HG03066 (cell line): ENCODE measurements at regions not wholly inside any gene's neighbourhood (a gene's known extent, or its start where the extent isn't known, plus 50 kb on each side); places are given as distances from the start of the nearest gene placed in this dataset.

Experiments
- ATAC-seq: cut with Tn5 transposase; IDR thresholded peaks from one replicate; pipeline ENCODE4 v1.9.1; 2021; ENCODE audit warnings: low read depth; ENCODE audit not compliant: unreplicated experiment

DNA sequence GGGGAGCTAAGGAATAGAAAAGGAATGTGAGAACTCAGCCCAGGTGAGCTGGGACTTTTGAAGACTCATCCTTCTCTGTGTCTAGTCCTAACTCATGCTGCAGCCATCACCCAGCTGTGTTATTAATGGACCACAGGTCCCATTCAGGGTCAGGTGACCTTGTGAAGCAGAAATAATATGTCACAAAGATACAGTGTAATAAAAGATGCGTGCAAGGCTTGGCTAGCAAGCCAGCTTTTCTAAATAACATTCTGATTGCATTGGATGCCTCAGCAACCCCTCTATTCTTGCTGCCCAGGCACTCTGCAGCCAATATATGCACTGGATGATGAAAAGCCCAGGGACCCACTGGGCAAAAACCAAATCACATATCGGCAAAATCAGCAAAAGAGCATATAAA lies 393.1 kb upstream of the PIK3C3 start:
- no peak for ATAC-seq

DNA sequence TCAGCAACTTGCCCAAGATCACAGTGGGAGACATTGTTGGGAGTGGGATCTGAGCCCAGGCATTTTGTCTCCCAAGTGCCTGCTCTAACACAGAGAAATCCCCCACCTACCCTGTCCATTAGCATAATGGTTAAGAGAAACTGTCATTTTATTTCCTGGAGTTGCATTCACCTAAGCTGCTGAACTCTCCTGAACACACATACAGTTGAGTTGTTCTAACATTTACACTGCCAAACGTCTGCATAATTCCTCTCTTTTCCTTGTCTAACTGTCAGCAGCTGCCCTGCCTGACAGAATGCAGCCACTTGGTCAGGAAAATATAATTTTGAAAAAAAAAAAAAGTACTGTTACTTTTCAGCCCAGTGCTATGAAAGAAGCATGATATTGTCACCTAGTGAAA lies 396.3 kb upstream of the PIK3C3 start:
- ATAC-seq, result no peak

- ATAC-seq, result no peak
Measured at GRCh38 chr18:41553716-41554115, 401.3 kb upstream of the PIK3C3 start.

DNA sequence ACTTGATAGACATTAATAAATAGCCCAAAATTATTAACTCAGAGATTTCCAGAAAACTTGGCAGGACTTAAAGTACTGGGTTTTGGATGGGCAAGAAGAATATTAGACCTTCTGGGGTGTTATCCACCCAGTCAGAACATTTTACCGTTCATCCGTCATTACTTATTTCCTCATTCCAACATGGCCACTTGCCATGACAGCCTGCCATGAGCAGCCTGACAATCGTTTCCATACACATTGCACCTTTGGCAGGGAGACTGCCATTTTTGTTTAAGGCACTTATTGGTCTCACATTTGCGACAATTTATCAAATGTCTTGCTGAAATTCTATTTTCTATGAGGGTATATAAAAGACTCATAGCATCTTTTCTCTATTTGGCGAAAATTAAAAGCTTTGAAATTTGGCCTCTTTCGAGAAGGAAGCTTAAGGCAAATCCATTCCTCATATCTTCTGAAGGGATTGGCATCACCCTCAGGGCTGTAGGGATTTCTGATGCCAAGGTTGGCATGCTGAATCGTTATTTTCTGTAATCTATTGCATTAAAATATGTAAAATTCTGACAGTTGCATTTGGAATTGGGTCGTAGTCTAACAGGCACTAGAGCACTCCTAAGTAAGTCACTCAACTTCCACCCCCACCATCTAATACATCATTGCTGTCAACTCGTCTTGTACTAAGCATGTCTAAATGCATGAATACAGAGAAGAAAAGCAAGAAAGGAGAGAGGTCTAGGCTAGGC lies 406.3 kb upstream of the PIK3C3 start:
- no peak for ATAC-seq

GRCh38 chr18:41545091-41545888 lies 409.7 kb upstream of the PIK3C3 start:
- ATAC-seq, result no peak

DNA sequence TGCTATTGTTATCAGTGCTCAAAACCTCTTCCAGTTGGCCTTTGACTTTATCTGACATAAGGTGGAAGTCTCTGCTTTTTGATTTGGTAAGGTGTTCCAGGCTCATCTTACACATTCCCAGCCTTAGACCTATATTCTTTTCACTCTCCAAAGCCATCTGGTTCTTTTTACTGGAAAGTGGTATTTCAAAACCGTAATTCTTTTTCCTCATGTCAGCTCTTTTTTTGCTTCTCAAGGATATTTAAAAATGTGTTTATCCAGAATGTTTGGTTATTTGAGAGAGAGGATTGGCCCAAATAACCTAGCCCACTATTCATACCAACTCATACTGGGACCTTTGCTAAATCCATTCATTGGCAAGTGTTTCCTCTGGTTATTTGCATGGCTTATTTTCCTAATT lies 411.2 kb upstream of the PIK3C3 start:
- no peak for ATAC-seq

DNA sequence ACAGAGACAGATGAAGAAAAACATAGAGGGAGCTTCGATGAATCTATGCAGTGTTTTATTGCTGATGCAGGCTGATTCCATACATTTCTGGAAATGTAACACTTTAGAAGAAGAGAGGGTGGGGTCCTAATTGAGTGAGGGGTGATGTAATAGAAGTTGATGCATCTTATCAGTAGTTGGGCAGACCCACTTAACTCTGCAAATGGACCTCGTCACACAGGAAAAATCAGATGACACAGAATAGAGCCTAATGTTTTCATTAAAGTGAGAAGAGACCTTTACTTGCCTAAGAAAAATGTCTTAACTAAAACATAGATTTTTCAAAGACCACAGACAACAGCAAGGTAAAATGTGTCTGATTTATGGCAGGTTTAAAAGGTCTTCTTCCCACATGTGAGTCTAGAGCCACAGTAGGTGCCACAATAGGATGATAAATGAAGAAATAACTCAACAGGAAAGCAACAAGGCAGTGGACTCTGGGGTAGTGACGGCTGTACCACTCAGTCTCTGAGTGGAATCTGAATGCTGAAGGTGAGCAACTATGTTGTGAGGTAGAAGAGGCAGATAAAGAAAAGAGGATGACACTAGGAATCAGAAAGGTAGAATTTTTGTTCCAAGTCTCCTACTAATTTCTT lies 414.7 kb upstream of the PIK3C3 start:
- ATAC-seq, result no peak

DNA sequence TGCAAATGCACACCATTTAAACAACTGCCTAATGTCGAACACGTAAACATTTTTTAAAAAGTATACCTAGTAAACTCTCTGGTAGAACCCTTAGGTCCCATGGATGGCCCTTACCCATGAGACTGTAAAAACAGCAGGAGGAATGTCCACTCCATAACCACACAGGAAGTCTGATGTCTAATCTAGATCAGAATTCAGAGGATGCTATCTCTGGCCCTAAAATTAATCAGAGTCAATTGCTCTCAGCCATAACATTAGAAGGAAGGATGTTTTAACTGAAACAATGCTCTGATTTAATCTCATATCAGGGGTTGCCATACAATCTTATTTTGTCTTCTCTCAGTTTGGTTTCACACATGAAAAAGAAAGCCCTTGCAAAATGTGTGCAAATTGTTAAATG lies 416.3 kb upstream of the PIK3C3 start:
- no peak for ATAC-seq

DNA sequence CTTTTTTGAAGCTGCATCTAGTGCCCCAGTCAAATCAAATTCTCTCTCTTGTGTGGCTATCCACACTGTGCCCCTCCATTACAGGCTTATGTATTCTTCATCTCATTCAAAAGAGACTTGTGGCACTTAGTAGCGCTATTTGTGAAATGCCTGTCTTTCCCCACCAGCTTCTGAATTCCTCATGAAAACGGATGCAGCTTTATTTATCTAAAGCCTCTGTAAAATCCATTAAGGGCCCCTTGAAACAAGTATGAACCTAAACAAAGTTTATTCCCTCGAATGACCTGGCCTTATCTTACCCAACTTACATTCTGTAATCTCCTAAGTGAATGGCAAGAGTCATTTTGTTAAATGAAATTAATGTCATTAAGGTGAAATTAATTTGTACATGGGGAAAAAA lies 417.4 kb upstream of the PIK3C3 start:
- no peak for ATAC-seq

GRCh38 chr18:41532344-41533086 lies 422.5 kb upstream of the PIK3C3 start:
- ATAC-seq, result no peak

GRCh38 chr18:41530970-41531369 lies 424.1 kb upstream of the PIK3C3 start:
- ATAC-seq, result no peak

DNA sequence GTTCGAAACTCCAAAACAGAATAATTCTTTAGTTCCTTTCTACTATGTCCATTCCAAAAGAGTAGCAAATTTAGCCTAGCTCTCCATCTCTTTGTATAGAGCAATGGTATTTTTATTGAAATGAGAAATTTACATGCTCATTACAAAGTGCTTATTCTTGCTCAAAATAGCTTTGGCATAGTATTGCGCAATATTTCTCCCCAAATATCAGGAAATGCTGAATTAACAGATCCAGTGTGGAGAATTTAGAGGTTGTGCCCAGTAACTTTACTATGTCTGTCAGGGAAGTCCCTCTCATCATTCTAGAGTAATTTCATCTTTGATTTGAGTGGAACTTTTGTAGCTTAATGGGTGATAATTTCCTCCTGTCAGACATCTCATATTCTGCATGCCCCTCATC lies 425.9 kb upstream of the PIK3C3 start:
- no peak for ATAC-seq

DNA sequence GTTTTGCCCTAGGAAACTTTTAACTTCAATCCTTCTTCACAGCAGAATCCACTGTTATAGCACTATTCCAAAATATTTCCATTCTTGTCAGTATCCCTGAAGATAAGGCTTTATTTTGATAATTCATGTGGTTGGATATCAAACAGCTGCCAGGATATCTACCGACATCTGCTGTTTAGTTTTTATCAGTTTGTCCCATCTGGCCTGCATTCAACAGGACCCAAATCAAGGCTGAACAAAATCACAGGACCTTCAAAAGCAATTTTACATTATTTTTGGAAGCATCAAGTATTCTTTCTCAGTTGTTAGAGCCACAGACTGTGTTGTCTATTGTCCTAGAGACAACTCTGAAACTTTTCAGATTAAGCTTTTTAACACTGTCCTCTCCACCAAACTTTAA lies 429.0 kb upstream of the PIK3C3 start:
- no peak for ATAC-seq

- ATAC-seq, result no peak
Measured at GRCh38 chr18:41524674-41525470, 430.2 kb upstream of the PIK3C3 start.

DNA sequence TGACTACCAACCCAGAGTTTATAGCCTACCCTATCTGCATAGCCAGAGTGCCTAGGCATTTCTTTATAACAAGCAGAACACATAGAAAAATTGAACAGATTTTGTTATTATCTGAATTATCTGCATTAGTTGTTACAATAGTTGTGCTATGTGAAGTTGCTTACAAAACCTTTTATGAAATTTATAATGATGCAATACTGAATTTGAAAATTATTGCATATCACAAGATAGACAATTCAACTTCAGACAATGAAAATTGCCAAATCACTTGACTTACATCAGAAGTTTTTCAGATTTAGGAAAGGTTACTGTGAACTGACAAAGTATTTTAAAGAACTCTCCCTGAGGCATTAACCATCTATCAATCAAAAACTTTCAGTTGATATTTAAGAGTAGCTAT lies 437.9 kb upstream of the PIK3C3 start:
- no peak for ATAC-seq

- ATAC-seq, result no peak
Measured at GRCh38 chr18:41513438-41513837, 441.6 kb upstream of the PIK3C3 start.

DNA sequence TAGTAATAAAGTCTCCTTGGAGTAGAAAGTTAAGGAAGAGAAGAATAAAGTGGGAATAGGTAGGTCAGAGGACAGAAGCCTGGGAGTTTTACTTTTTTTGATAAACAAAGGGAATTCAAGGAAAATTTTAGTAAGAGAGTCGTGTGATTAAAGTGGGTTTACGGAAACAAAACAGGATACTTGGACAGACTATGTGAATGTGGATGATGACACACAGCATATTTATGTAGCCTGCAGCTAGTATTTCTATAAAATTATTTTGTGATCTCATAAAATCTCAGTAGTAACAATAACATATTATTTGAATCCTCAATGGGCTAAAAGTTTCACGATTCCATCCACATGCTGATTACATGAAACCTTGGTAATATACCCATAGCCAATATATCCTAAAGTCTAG lies 450.7 kb upstream of the PIK3C3 start:
- no peak for ATAC-seq

- no peak for ATAC-seq
Measured at GRCh38 chr18:41501848-41502247, 453.2 kb upstream of the PIK3C3 start.

DNA sequence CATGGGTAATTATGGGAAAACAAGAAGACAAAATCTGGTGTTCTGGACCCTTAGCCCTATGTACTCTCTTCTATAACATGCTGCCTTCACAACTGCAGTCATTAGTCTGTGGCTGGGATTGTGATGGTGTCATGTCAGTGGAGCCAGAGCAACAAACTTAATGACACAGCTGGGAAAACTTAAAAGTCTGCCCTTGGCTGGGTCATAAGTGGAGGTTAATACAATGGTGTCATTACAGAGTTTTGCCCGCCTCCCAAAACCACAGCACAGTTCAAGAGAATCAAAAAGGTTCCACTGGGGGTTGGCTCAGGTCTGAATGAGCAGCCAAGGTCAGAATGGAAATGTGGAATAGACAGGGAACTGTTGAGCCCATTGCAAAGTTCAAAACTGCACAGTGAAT lies 455.7 kb upstream of the PIK3C3 start:
- ATAC-seq, result no peak

- ATAC-seq, result no peak
Measured at GRCh38 chr18:41490861-41491260, 464.2 kb upstream of the PIK3C3 start.
